ENCODE measurements at regions not wholly inside any gene's neighbourhood (a gene's known extent, or its start where the extent isn't known, plus 50 kb on each side); places are given as distances from the start of the nearest gene placed in this dataset.

GRCh38 chr9:115944166-115944948, 209.2 kb upstream of the PAPPA start (continued):
- TF ChIP-seq ZNF562 (CRISPR knock-in tag; IDR thresholded peaks at IDR 0.05; ENCODE audit: borderline replicate concordance) (no peak), ZNF276 (CRISPR knock-in tag; IDR thresholded peaks at IDR 0.05; ENCODE audit: low read depth) (no peak), RBFOX2 (IDR thresholded peaks at IDR 0.05; ENCODE audit: low read depth, low read length) (no peak), REL (CRISPR knock-in tag; conservative IDR thresholded peaks at IDR 0.05) (no peak), ZNF512B (CRISPR knock-in tag; IDR thresholded peaks at IDR 0.05; ENCODE audit: borderline replicate concordance) (no peak), ZFP90 (CRISPR knock-in tag; IDR thresholded peaks at IDR 0.05; ENCODE audit: borderline replicate concordance) (peak; percentile 40; the same call in 1 of the 2 replicates), ZMAT3 (CRISPR knock-in tag; conservative IDR thresholded peaks at IDR 0.05) (no peak), SOX5 (CRISPR knock-in tag; IDR thresholded peaks at IDR 0.05; ENCODE audit: borderline replicate concordance) (peak; percentile 83; the same call in 1 of the 2 replicates), FOXP4 (CRISPR knock-in tag; IDR thresholded peaks at IDR 0.05) (peak; percentile 91), SALL2 (CRISPR knock-in tag; IDR thresholded peaks at IDR 0.05) (peak; percentile 34; the same call in 1 of the 2 replicates), ZNF264 (CRISPR knock-in tag; IDR thresholded peaks at IDR 0.05) (0 out of 2 replicates have a peak, but pooled peaks have one; percentile 9), NR3C1 (CRISPR knock-in tag; IDR thresholded peaks at IDR 0.05) (no peak), ZNF143 (CRISPR knock-in tag; IDR thresholded peaks at IDR 0.05) (peak; percentile 48; the same call in 1 of the 2 replicates), CHCHD3 (CRISPR knock-in tag; IDR thresholded peaks at IDR 0.05) (no peak), STAT5B (CRISPR knock-in tag; IDR thresholded peaks at IDR 0.05) (no peak; the same call in 1 of the 2 replicates), ZIK1 (CRISPR knock-in tag; IDR thresholded peaks at IDR 0.05; ENCODE audit: borderline replicate concordance, low read depth) (no peak), MAZ (IDR thresholded peaks at IDR 0.05; ENCODE audit: borderline replicate concordance, low read depth, low read length) (no peak), MAZ (CRISPR knock-in tag; IDR thresholded peaks at IDR 0.05; ENCODE audit: low read depth) (peak; percentile 55; the same call in 1 of the 2 replicates), ZNF296 (CRISPR knock-in tag; conservative IDR thresholded peaks at IDR 0.05) (no peak), MAFF (IDR thresholded peaks at IDR 0.05; ENCODE audit: low read depth, low read length) (no peak), GZF1 (CRISPR knock-in tag; IDR thresholded peaks at IDR 0.05) (no peak), SP2 (CRISPR knock-in tag; IDR thresholded peaks at IDR 0.05) (no peak), PRMT3 (CRISPR knock-in tag; IDR thresholded peaks at IDR 0.05; ENCODE audit: borderline replicate concordance, low read depth) (no peak), NFKBIZ (CRISPR knock-in tag; IDR thresholded peaks at IDR 0.05) (no peak), KMT2B (CRISPR knock-in tag; IDR thresholded peaks at IDR 0.05) (peak; percentile 39; the same call in 1 of the 2 replicates)
